Neural crest cell (in vitro differentiated cells): ENCODE measurements at regions not wholly inside any gene's neighbourhood (a gene's known extent, or its start where the extent isn't known, plus 50 kb on each side); places are given as distances from the start of the nearest gene placed in this dataset.

ENCODE experiments used
- DNase-seq: peaks from one replicate; pipeline ENCODE4 v3.0.0; 2021; ENCODE audit warnings: low read depth, mixed read lengths, low spot score
- H3K27ac Mint-ChIP-seq: one replicate; pipeline ENCODE4 v1.8.0; 2021; ENCODE audit warnings: mild to moderate bottlenecking, mixed read lengths; ENCODE audit not compliant: unreplicated experiment
- H3K27me3 Mint-ChIP-seq: 2 replicates; pipeline ENCODE4 v1.8.0; 2021; ENCODE audit warnings: low read depth, mild to moderate bottlenecking, mixed read lengths
- H3K36me3 Mint-ChIP-seq: 2 replicates; pipeline ENCODE4 v1.8.0; 2021; ENCODE audit warnings: low read depth, mild to moderate bottlenecking, mixed read lengths
- H3K4me1 Mint-ChIP-seq: 2 replicates; pipeline ENCODE4 v1.8.0; 2021; ENCODE audit warnings: mixed read lengths
- H3K4me3 Mint-ChIP-seq: one replicate; pipeline ENCODE4 v1.8.0; 2021; ENCODE audit warnings: mild to moderate bottlenecking, mixed read lengths
- H3K9me3 Mint-ChIP-seq: 2 replicates; pipeline ENCODE4 v1.8.0; 2021; ENCODE audit warnings: mixed read lengths
- CTCF ChIP-seq: fragments of 200-600 bp; sonication (generic); conservative IDR thresholded peaks from 2 replicates; pipeline ENCODE4 v1.5.0; 2021; ENCODE audit warnings: antibody characterized with exemption, mild to moderate bottlenecking

DNA sequence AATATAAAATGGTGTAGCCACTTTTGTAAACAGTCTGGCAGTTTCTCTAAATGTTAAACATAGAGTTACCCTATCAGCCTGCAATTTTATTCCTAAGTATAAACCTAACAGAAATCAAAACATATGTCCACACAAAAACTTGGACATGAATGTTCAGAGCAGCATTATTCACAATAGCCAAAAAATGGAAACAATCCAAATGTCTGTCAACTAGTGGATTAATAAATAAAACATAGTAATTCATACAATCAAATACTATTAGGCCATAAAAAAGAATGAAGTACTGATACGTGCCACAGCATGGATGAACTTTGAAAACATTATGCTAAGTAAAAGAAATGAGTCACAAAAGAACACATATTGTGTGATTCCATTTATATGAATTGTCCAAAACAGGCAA is 196.5 kb downstream of the NUAK1 start:
- H3K9me3 Mint-ChIP-seq, result peaks cover 7% of the 10 kb centered on the region
- H3K4me3 Mint-ChIP-seq, result no peak overlapping the region
- no peak overlapping the region for H3K27ac Mint-ChIP-seq
- no peaks in the 10 kb centered on the region for H3K36me3 Mint-ChIP-seq
- H3K27me3 Mint-ChIP-seq, result no peaks in the 10 kb centered on the region
- no peak for TF ChIP-seq CTCF
- H3K4me1 Mint-ChIP-seq, result peaks cover 27% of the 10 kb centered on the region
- DNase-seq, result no peak

GRCh38 chr12:105943525-105943924 is 195.2 kb downstream of the NUAK1 start:
- Mint-ChIP-seq H3K9me3 (peaks cover 7% of the 10 kb centered on the region), H3K27ac (no peak overlapping the region), H3K27me3 (no peaks in the 10 kb centered on the region), H3K36me3 (no peaks in the 10 kb centered on the region), H3K4me3 (no peak overlapping the region), H3K4me1 (peaks cover 30% of the 10 kb centered on the region)
- no peak for TF ChIP-seq CTCF
- DNase-seq, result no peak

- Mint-ChIP-seq H3K36me3 (peaks cover 2% of the 10 kb centered on the region), H3K27ac (no peak overlapping the region), H3K4me1 (peaks cover 25% of the 10 kb centered on the region)
Observed at GRCh38 chr12:105944628-105945027, 194.1 kb downstream of the NUAK1 start.

DNA sequence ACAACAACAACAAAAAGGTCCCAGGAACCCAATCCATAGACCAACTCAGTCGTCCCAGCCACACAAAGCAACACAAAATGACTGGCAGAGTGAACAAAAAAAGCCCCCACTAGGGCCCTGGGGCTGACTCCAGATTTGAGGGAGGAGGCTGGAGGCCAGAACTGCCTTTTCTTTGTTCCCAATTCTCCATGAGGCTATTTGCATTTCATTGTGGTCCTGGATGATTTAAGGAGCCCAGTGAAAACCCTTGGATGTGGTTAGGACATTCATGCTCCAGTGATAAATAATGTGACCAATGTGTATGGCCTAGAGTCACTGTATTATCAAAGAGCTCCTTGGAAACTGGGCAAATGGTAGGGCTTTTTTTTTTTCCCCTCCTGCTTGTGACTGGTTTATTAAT is 192.9 kb downstream of the NUAK1 start:
- H3K27ac Mint-ChIP-seq, result peak overlapping the region; percentile 58

More at GRCh38 chr12:105944628-105945027, 194.1 kb downstream of the NUAK1 start:
- Mint-ChIP-seq H3K9me3 (peaks cover 10% of the 10 kb centered on the region), H3K4me3 (no peak overlapping the region), H3K27me3 (no peaks in the 10 kb centered on the region)
- no peak for TF ChIP-seq CTCF
- DNase-seq, result no peak

DNA sequence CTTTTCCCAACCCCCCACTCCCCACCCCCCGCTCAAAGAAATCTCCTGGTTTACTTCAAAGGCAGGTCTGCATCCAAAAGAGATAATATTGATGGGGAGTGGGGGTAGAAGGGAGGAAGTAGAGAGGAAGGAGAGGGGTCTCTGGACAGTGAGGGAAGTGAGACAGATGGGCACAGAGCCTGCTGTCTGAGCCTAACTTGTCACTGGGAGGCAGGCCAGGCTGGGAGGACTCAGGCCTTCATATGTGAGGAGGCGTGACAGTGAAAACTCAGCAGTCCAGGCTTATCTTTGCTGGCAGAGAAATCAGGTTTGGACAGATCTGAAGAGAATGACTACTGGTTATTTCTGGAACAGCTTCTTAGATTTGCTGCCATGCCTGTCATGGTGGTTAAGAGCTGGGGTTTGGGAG is 192.3 kb downstream of the NUAK1 start:
- H3K4me1 Mint-ChIP-seq, result peaks cover 25% of the 10 kb centered on the region
- peaks cover 6% of the 10 kb centered on the region for H3K9me3 Mint-ChIP-seq
- no peak for TF ChIP-seq CTCF
- no peak for DNase-seq
- H3K27me3 Mint-ChIP-seq, result no peaks in the 10 kb centered on the region
- H3K4me3 Mint-ChIP-seq, result no peak overlapping the region
- peaks cover 2% of the 10 kb centered on the region for H3K36me3 Mint-ChIP-seq
- H3K27ac Mint-ChIP-seq, result no peak overlapping the region

More for the DNA sequence above, 192.9 kb downstream of the NUAK1 start:
- H3K4me3 Mint-ChIP-seq, result no peak overlapping the region
- H3K4me1 Mint-ChIP-seq, result peaks cover 25% of the 10 kb centered on the region
- no peak for DNase-seq
- H3K36me3 Mint-ChIP-seq, result peaks cover 2% of the 10 kb centered on the region
- no peak for TF ChIP-seq CTCF
- H3K27me3 Mint-ChIP-seq, result no peaks in the 10 kb centered on the region
- H3K9me3 Mint-ChIP-seq, result peaks cover 6% of the 10 kb centered on the region

DNA sequence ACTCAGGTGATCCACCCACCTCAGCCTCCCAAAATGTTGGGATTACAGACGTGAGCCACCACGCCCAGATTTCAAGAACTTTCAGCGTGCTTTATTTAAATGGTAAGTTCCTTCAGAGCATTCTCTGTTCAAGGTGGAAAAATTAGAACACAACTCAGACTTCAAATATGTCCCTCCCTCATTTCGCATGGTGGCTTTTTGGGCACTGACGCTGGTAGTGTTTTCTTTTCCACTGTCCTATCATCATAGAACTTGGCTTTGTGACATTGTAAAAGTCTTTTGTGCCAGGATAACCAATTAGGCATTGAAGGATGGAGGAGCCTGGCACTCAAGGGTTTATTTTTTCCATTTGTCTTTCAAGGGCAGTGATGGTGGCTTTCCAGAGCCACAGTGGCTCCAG is 190.8 kb downstream of the NUAK1 start:
- no peak for TF ChIP-seq CTCF
- H3K27me3 Mint-ChIP-seq, result no peaks in the 10 kb centered on the region
- H3K4me3 Mint-ChIP-seq, result no peak overlapping the region
- DNase-seq, result no peak
- peaks cover 25% of the 10 kb centered on the region for H3K4me1 Mint-ChIP-seq
- peaks cover 6% of the 10 kb centered on the region for H3K9me3 Mint-ChIP-seq
- peaks cover 2% of the 10 kb centered on the region for H3K36me3 Mint-ChIP-seq
- H3K27ac Mint-ChIP-seq, result no peak overlapping the region
